ENCODE measurements at regions not wholly inside any gene's neighbourhood (a gene's known extent, or its start where the extent isn't known, plus 50 kb on each side); places are given as distances from the start of the nearest gene placed in this dataset.

DNA sequence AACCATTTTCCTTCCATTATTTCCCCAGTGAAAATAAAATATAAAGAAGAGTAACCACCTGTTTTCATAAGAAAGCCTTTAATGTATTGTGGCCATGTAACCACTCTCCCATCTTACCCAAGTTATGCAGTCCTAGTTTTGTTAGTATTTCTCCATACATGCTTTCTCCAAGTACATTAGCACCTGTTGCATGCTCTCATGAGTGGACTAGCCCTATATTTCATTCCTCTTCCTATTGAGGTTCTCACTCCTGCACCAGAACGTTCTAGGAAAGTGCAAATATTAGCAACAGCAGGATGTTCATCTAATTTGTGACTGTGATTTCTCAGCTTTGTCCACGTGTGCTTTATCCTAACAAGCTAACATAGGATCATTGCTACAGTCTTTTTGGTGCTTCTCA lies 155.1 kb upstream of the NPVF start:
- TF ChIP-seq, protein P1, sequence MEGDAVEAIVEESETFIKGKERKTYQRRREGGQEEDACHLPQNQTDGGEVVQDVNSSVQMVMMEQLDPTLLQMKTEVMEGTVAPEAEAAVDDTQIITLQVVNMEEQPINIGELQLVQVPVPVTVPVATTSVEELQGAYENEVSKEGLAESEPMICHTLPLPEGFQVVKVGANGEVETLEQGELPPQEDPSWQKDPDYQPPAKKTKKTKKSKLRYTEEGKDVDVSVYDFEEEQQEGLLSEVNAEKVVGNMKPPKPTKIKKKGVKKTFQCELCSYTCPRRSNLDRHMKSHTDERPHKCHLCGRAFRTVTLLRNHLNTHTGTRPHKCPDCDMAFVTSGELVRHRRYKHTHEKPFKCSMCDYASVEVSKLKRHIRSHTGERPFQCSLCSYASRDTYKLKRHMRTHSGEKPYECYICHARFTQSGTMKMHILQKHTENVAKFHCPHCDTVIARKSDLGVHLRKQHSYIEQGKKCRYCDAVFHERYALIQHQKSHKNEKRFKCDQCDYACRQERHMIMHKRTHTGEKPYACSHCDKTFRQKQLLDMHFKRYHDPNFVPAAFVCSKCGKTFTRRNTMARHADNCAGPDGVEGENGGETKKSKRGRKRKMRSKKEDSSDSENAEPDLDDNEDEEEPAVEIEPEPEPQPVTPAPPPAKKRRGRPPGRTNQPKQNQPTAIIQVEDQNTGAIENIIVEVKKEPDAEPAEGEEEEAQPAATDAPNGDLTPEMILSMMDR (IDR thresholded peaks at IDR 0.05), result no peak
- TF ChIP-seq POLR2AphosphoS5 (IDR thresholded peaks at IDR 0.05) (no peak), POLR2A (IDR thresholded peaks at IDR 0.05) (no peak)

Measured in gastroesophageal sphincter (tissue), 3 donors.